ENCODE measurements at regions not wholly inside any gene's neighbourhood (a gene's known extent, or its start where the extent isn't known, plus 50 kb on each side); places are given as distances from the start of the nearest gene placed in this dataset.
"Not testable (repeated sequence)": the region's sequence is repeated elsewhere in the genome, so short reads cannot be mapped to it uniquely, and the experiment has no call there.

- Histone ChIP-seq H3K4me3 (ENCODE audit: low read length) (no peak overlapping the region), H3K27me3 (ENCODE audit: insufficient read depth, low read length) (no peaks in the 10 kb centered on the region), H2AFZ (ENCODE audit: low read depth, low read length) (no peak overlapping the region), H3K9me3 (ENCODE audit: low read length) (no peaks in the 10 kb centered on the region), H3K36me3 (ENCODE audit: insufficient read depth, low read length) (no peaks in the 10 kb centered on the region), H3K4me1 (ENCODE audit: insufficient read depth, low read length) (no peaks in the 10 kb centered on the region)
Measured at GRCh38 chr7:156014808-156015207, 202.5 kb upstream of the SHH start.

GRCh38 chr7:156014201-156014600, 201.9 kb upstream of the SHH start:
- no peak overlapping the region for H3K4me3 ChIP-seq (ENCODE audit: low read length)
- H3K27me3 ChIP-seq (ENCODE audit: insufficient read depth, low read length): no peaks in the 10 kb centered on the region
- H3K36me3 ChIP-seq (ENCODE audit: insufficient read depth, low read length): no peaks in the 10 kb centered on the region
- no peaks in the 10 kb centered on the region for H3K4me1 ChIP-seq (ENCODE audit: insufficient read depth, low read length)
- no peaks in the 10 kb centered on the region for H3K9me3 ChIP-seq (ENCODE audit: low read length)
- H2AFZ ChIP-seq (ENCODE audit: low read depth, low read length): no peak overlapping the region

- H3K4me1 ChIP-seq (ENCODE audit: insufficient read depth, low read length): no peaks in the 10 kb centered on the region
- H3K9me3 ChIP-seq (ENCODE audit: low read length): no peaks in the 10 kb centered on the region
- H3K36me3 ChIP-seq (ENCODE audit: insufficient read depth, low read length): no peaks in the 10 kb centered on the region
- H2AFZ ChIP-seq (ENCODE audit: low read depth, low read length): no peak overlapping the region
- no peaks in the 10 kb centered on the region for H3K27me3 ChIP-seq (ENCODE audit: insufficient read depth, low read length)
- no peak overlapping the region for H3K4me3 ChIP-seq (ENCODE audit: low read length)
Measured at GRCh38 chr7:156012412-156012811, 200.1 kb upstream of the SHH start.

- Histone ChIP-seq H2AFZ (ENCODE audit: low read depth, low read length) (no peak overlapping the region), H3K4me3 (ENCODE audit: low read length) (no peak overlapping the region), H3K9me3 (ENCODE audit: low read length) (no peaks in the 10 kb centered on the region), H3K4me1 (ENCODE audit: insufficient read depth, low read length) (no peaks in the 10 kb centered on the region), H3K36me3 (ENCODE audit: insufficient read depth, low read length) (no peaks in the 10 kb centered on the region), H3K27me3 (ENCODE audit: insufficient read depth, low read length) (no peaks in the 10 kb centered on the region)
Measured at GRCh38 chr7:156009569-156009968, 197.3 kb upstream of the SHH start.

- H3K4me1 ChIP-seq (ENCODE audit: insufficient read depth, low read length); H3K4me3 ChIP-seq (ENCODE audit: low read length): not testable (repeated sequence)
Measured at GRCh38 chr7:156006876-156007275, 194.6 kb upstream of the SHH start.

GRCh38 chr7:156006024-156006423, 193.8 kb upstream of the SHH start:
- H2AFZ ChIP-seq (ENCODE audit: low read depth, low read length): no peak overlapping the region
- H3K36me3 ChIP-seq (ENCODE audit: insufficient read depth, low read length): no peaks in the 10 kb centered on the region
- no peaks in the 10 kb centered on the region for H3K9me3 ChIP-seq (ENCODE audit: low read length)
- H3K4me1 ChIP-seq (ENCODE audit: insufficient read depth, low read length): no peaks in the 10 kb centered on the region
- H3K27me3 ChIP-seq (ENCODE audit: insufficient read depth, low read length): peaks cover 3% of the 10 kb centered on the region
- H3K4me3 ChIP-seq (ENCODE audit: low read length): no peak overlapping the region

More at GRCh38 chr7:156006876-156007275, 194.6 kb upstream of the SHH start:
- not testable (repeated sequence) for H2AFZ ChIP-seq (ENCODE audit: low read depth, low read length); H3K9me3 ChIP-seq (ENCODE audit: low read length); H3K36me3 ChIP-seq (ENCODE audit: insufficient read depth, low read length); H3K27me3 ChIP-seq (ENCODE audit: insufficient read depth, low read length)

GRCh38 chr7:156005202-156005691, 193.0 kb upstream of the SHH start:
- Histone ChIP-seq H3K4me1 (ENCODE audit: insufficient read depth, low read length) (no peaks in the 10 kb centered on the region), H3K9me3 (ENCODE audit: low read length) (no peaks in the 10 kb centered on the region), H2AFZ (ENCODE audit: low read depth, low read length) (no peak overlapping the region), H3K27me3 (ENCODE audit: insufficient read depth, low read length) (peaks cover 3% of the 10 kb centered on the region), H3K36me3 (ENCODE audit: insufficient read depth, low read length) (no peaks in the 10 kb centered on the region), H3K4me3 (ENCODE audit: low read length) (no peak overlapping the region)

- no peaks in the 10 kb centered on the region for H3K36me3 ChIP-seq (ENCODE audit: insufficient read depth, low read length)
- no peaks in the 10 kb centered on the region for H3K9me3 ChIP-seq (ENCODE audit: low read length)
- H3K4me1 ChIP-seq (ENCODE audit: insufficient read depth, low read length): no peaks in the 10 kb centered on the region
- H3K4me3 ChIP-seq (ENCODE audit: low read length): no peak overlapping the region
- peaks cover 3% of the 10 kb centered on the region for H3K27me3 ChIP-seq (ENCODE audit: insufficient read depth, low read length)
- no peak overlapping the region for H2AFZ ChIP-seq (ENCODE audit: low read depth, low read length)
Measured at GRCh38 chr7:156004265-156005201, 192.3 kb upstream of the SHH start.

- Histone ChIP-seq H2AFZ (ENCODE audit: low read depth, low read length) (no peak overlapping the region), H3K36me3 (ENCODE audit: insufficient read depth, low read length) (no peaks in the 10 kb centered on the region), H3K9me3 (ENCODE audit: low read length) (no peaks in the 10 kb centered on the region), H3K27me3 (ENCODE audit: insufficient read depth, low read length) (peaks cover 3% of the 10 kb centered on the region), H3K4me1 (ENCODE audit: insufficient read depth, low read length) (no peaks in the 10 kb centered on the region), H3K4me3 (ENCODE audit: low read length) (no peak overlapping the region)
Measured at GRCh38 chr7:156003220-156004162, 191.2 kb upstream of the SHH start.

GRCh38 chr7:156002362-156003066, 190.3 kb upstream of the SHH start:
- no peaks in the 10 kb centered on the region for H3K36me3 ChIP-seq (ENCODE audit: insufficient read depth, low read length)
- H3K9me3 ChIP-seq (ENCODE audit: low read length): no peaks in the 10 kb centered on the region
- no peak overlapping the region for H3K4me3 ChIP-seq (ENCODE audit: low read length)
- peaks cover 3% of the 10 kb centered on the region for H3K27me3 ChIP-seq (ENCODE audit: insufficient read depth, low read length)
- no peaks in the 10 kb centered on the region for H3K4me1 ChIP-seq (ENCODE audit: insufficient read depth, low read length)
- H2AFZ ChIP-seq (ENCODE audit: low read depth, low read length): no peak overlapping the region

- Histone ChIP-seq H2AFZ (ENCODE audit: low read depth, low read length) (no peak overlapping the region), H3K27me3 (ENCODE audit: insufficient read depth, low read length) (peaks cover 3% of the 10 kb centered on the region), H3K9me3 (ENCODE audit: low read length) (no peaks in the 10 kb centered on the region), H3K36me3 (ENCODE audit: insufficient read depth, low read length) (no peaks in the 10 kb centered on the region), H3K4me1 (ENCODE audit: insufficient read depth, low read length) (no peaks in the 10 kb centered on the region), H3K4me3 (ENCODE audit: low read length) (no peak overlapping the region)
Measured at GRCh38 chr7:156001496-156002260, 189.4 kb upstream of the SHH start.
